HG03469 (cell line): ENCODE measurements at regions not wholly inside any gene's neighbourhood (a gene's known extent, or its start where the extent isn't known, plus 50 kb on each side); places are given as distances from the start of the nearest gene placed in this dataset.

Experiments
- ATAC-seq: cut with Tn5 transposase; IDR thresholded peaks from one replicate; pipeline ENCODE4 v1.9.1; 2021; ENCODE audit warnings: mild to moderate bottlenecking, moderate library complexity, moderate number of reproducible peaks; ENCODE audit not compliant: unreplicated experiment

- ATAC-seq: no peak
Observed at GRCh38 chr12:43123461-43123860, 428.5 kb downstream of the ADAMTS20 start.

GRCh38 chr12:43120150-43120549, 431.9 kb downstream of the ADAMTS20 start:
- no peak for ATAC-seq

- no peak for ATAC-seq
Observed at GRCh38 chr12:43118881-43119280, 433.1 kb downstream of the ADAMTS20 start.

GRCh38 chr12:43118234-43118633, 433.8 kb downstream of the ADAMTS20 start:
- no peak for ATAC-seq

- ATAC-seq: no peak
Observed at GRCh38 chr12:43117226-43117930, 434.6 kb downstream of the ADAMTS20 start.

GRCh38 chr12:43115441-43116160, 436.4 kb downstream of the ADAMTS20 start:
- ATAC-seq: no peak

- no peak for ATAC-seq
Observed at GRCh38 chr12:43114316-43114715, 437.7 kb downstream of the ADAMTS20 start.

- ATAC-seq: no peak
Observed at GRCh38 chr12:43113616-43114015, 438.4 kb downstream of the ADAMTS20 start.

- no peak for ATAC-seq
Observed at GRCh38 chr12:43113135-43113534, 438.9 kb downstream of the ADAMTS20 start.

- ATAC-seq: no peak
Observed at GRCh38 chr12:43112101-43112920, 439.7 kb downstream of the ADAMTS20 start.

- no peak for ATAC-seq
Observed at GRCh38 chr12:43111608-43112007, 440.4 kb downstream of the ADAMTS20 start.

GRCh38 chr12:43109631-43110345, 442.2 kb downstream of the ADAMTS20 start:
- ATAC-seq: no peak

GRCh38 chr12:43108656-43109055, 443.3 kb downstream of the ADAMTS20 start:
- ATAC-seq: no peak

GRCh38 chr12:43107026-43107775, 444.8 kb downstream of the ADAMTS20 start:
- no peak for ATAC-seq

GRCh38 chr12:43106355-43106754, 445.6 kb downstream of the ADAMTS20 start:
- ATAC-seq: no peak

- ATAC-seq: no peak
Observed at GRCh38 chr12:43105426-43105981, 446.5 kb downstream of the ADAMTS20 start.

- no peak for ATAC-seq
Observed at GRCh38 chr12:43104494-43104893, 447.5 kb downstream of the ADAMTS20 start.

GRCh38 chr12:43103866-43104265, 448.1 kb downstream of the ADAMTS20 start:
- no peak for ATAC-seq

- no peak for ATAC-seq
Observed at GRCh38 chr12:43102546-43103264, 449.3 kb downstream of the ADAMTS20 start.
